ENCODE measurements at regions not wholly inside any gene's neighbourhood (a gene's known extent, or its start where the extent isn't known, plus 50 kb on each side); places are given as distances from the start of the nearest gene placed in this dataset.

- no peak for TF ChIP-seq L3MBTL2 (conservative IDR thresholded peaks at IDR 0.05)
- TF ChIP-seq, protein P1, sequence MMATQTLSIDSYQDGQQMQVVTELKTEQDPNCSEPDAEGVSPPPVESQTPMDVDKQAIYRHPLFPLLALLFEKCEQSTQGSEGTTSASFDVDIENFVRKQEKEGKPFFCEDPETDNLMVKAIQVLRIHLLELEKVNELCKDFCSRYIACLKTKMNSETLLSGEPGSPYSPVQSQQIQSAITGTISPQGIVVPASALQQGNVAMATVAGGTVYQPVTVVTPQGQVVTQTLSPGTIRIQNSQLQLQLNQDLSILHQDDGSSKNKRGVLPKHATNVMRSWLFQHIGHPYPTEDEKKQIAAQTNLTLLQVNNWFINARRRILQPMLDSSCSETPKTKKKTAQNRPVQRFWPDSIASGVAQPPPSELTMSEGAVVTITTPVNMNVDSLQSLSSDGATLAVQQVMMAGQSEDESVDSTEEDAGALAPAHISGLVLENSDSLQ (IDR thresholded peaks at IDR 0.05) = no peak
- TF ChIP-seq ARNT (IDR thresholded peaks at IDR 0.05) = no peak
- TF ChIP-seq ELF4 (IDR thresholded peaks at IDR 0.05) = no peak
- TF ChIP-seq SP1 (IDR thresholded peaks at IDR 0.05) = no peak
- TF ChIP-seq TARDBP (IDR thresholded peaks at IDR 0.05) = no peak
- no peak for TF ChIP-seq ZNF384 (IDR thresholded peaks at IDR 0.05)
- TF ChIP-seq FOXM1 (IDR thresholded peaks at IDR 0.05; ENCODE audit: borderline replicate concordance) = no peak
- no peak for TF ChIP-seq NFRKB (IDR thresholded peaks at IDR 0.05)
- no peak for TF ChIP-seq FOXK2 (IDR thresholded peaks at IDR 0.05)
- no peak for TF ChIP-seq BHLHE40 (IDR thresholded peaks at IDR 0.05; ENCODE audit: borderline replicate concordance)
These were observed 762.8 kb downstream of the EFNA5 start for GRCh38 chr5:106907979-106908378.

All from HEK293T (cell line).